SIG-M5 treated with dmso at 0.1 percent for 504 hours (cell line): ENCODE measurements at regions not wholly inside any gene's neighbourhood (a gene's known extent, or its start where the extent isn't known, plus 50 kb on each side); places are given as distances from the start of the nearest gene placed in this dataset.
"Not testable (repeated sequence)": the region's sequence is repeated elsewhere in the genome, so short reads cannot be mapped to it uniquely, and the experiment has no call there.

ENCODE experiments used
- DNase-seq: peaks from one replicate; lab custom pipeline; 2025; ENCODE audit not compliant: unreplicated experiment; lab: John Stamatoyannopoulos, UW

- peak; percentile 54 for DNase-seq
Observed at GRCh38 chr3:194879126-194879877, 193.6 kb downstream of the FAM43A start.

GRCh38 chr3:194879991-194880939, 194.6 kb downstream of the FAM43A start:
- no peak for DNase-seq

- DNase-seq: no peak
Observed at GRCh38 chr3:194880940-194881925, 195.6 kb downstream of the FAM43A start.

- no peak for DNase-seq
Observed at GRCh38 chr3:194884649-194885315, 199.1 kb downstream of the FAM43A start.

- no peak for DNase-seq
Observed at GRCh38 chr3:194885766-194886165, 200.1 kb downstream of the FAM43A start.

GRCh38 chr3:194886836-194887235, 201.2 kb downstream of the FAM43A start:
- DNase-seq: no peak

- not testable (repeated sequence) for DNase-seq
Observed at GRCh38 chr3:194888062-194888461, 202.4 kb downstream of the FAM43A start.

GRCh38 chr3:194888916-194889315, 203.2 kb downstream of the FAM43A start:
- no peak for DNase-seq

- no peak for DNase-seq
Observed at GRCh38 chr3:194890091-194890490, 204.4 kb downstream of the FAM43A start.

- DNase-seq: no peak
Observed at GRCh38 chr3:194893121-194893987, 207.7 kb downstream of the FAM43A start.

- DNase-seq: no peak
Observed at GRCh38 chr3:194894538-194894937, 208.9 kb downstream of the FAM43A start.

GRCh38 chr3:194900854-194901522, 215.3 kb downstream of the FAM43A start:
- DNase-seq: no peak

- not testable (repeated sequence) for DNase-seq
Observed at GRCh38 chr3:194903447-194903846, 217.8 kb downstream of the FAM43A start.

GRCh38 chr3:194904999-194905398, 219.3 kb downstream of the FAM43A start:
- not testable (repeated sequence) for DNase-seq

GRCh38 chr3:194905696-194906095, 220.0 kb downstream of the FAM43A start:
- DNase-seq: no peak

GRCh38 chr3:194906229-194906629, 220.5 kb downstream of the FAM43A start:
- no peak for DNase-seq

- DNase-seq: no peak
Observed at GRCh38 chr3:194906970-194907629, 221.4 kb downstream of the FAM43A start.

- no peak for DNase-seq
Observed at GRCh38 chr3:194907811-194908210, 222.1 kb downstream of the FAM43A start.
